A673 (cell line): ENCODE measurements at regions not wholly inside any gene's neighbourhood (a gene's known extent, or its start where the extent isn't known, plus 50 kb on each side); places are given as distances from the start of the nearest gene placed in this dataset.

ENCODE experiments used
- BruUV-seq: library from RNA; stranded (reverse); fragments of 400-500 nt; replicated peaks from 2 replicates; lab custom pipeline; 2021; lab: Mats Ljungman, UMichigan
- CTCF ChIA-PET: fragments of 300-600 bp; sonication (Branson Sonifier 250); formaldehyde crosslinking; loops from one replicate; lab custom pipeline; 2022; ENCODE audit warnings: antibody characterized with exemption; lab: Charles Lee
- POLR2A ChIA-PET: fragments of 300-600 bp; sonication (Branson Sonifier 250); formaldehyde crosslinking; loops from one replicate; lab custom pipeline; 2022; ENCODE audit warnings: antibody characterized with exemption; ENCODE audit not compliant: low non-redundant PET; lab: Charles Lee
- DNase-seq: peaks from one replicate; pipeline ENCODE4 v3.0.0-alpha.2; 2015; ENCODE audit warnings: low spot score
- H3K27ac ChIP-seq: fragments of 200-600 bp; sonication (generic); 2 replicates; pipeline ENCODE4 v1.5.1; 2016; ENCODE audit warnings: mixed run types, low read depth, mild to moderate bottlenecking, mixed read lengths, antibody characterized with exemption, low read length; ENCODE audit not compliant: poor library complexity, severe bottlenecking
- H3K27me3 ChIP-seq: fragments of 200-600 bp; sonication (generic); replicated peaks from 2 replicates; pipeline ENCODE4 v1.6.1; 2017; ENCODE audit warnings: mixed run types, low read depth, mild to moderate bottlenecking, mixed read lengths, antibody characterized with exemption, low read length; ENCODE audit not compliant: insufficient read depth, poor library complexity
- H3K36me3 ChIP-seq: fragments of 200-600 bp; sonication (generic); 2 replicates; pipeline ENCODE4 v1.6.1; 2016; ENCODE audit warnings: mixed run types, mild to moderate bottlenecking, mixed read lengths, antibody characterized with exemption, low read length; ENCODE audit not compliant: insufficient read depth, poor library complexity, severe bottlenecking
- H3K4me1 ChIP-seq: fragments of 200-600 bp; sonication (generic); 2 replicates; pipeline ENCODE4 v1.6.1; 2017; ENCODE audit warnings: mixed run types, mild to moderate bottlenecking, mixed read lengths, antibody characterized with exemption, low read length; ENCODE audit not compliant: insufficient read depth, poor library complexity, severe bottlenecking
- H3K4me3 ChIP-seq: fragments of 200-600 bp; sonication (generic); 2 replicates; pipeline ENCODE4 v1.5.1; 2016; ENCODE audit warnings: low read depth, mixed run types, mild to moderate bottlenecking, mixed read lengths, low read length; ENCODE audit not compliant: poor library complexity, severe bottlenecking
- H3K9me3 ChIP-seq: fragments of 200-600 bp; sonication (generic); 2 replicates; pipeline ENCODE4 v1.6.1; 2016; ENCODE audit warnings: mixed run types, low read depth, mild to moderate bottlenecking, mixed read lengths, antibody characterized with exemption, low read length; ENCODE audit not compliant: poor library complexity, severe bottlenecking
- EZH2 ChIP-seq: fragments of 200-600 bp; sonication (generic); IDR thresholded peaks from 2 replicates; pipeline ENCODE4 v1.6.1; 2017; ENCODE audit warnings: borderline replicate concordance, low read depth, mild to moderate bottlenecking, mixed read lengths, antibody characterized with exemption, low read length; ENCODE audit not compliant: poor library complexity, severe bottlenecking
- intact Hi-C: fragments of 100-400 bp; cut with micrococcal nuclease; formaldehyde crosslinking; loops from one replicate; pipeline ENCODE4 v1.10.0; 2022; ENCODE audit not compliant: unreplicated experiment
- TF ChIP-seq, protein P1 (sequence below): fragments of 300-800, 200-600 bp; sonication (generic); conservative IDR thresholded peaks from 2 replicates; pipeline ENCODE4 v1.5.1; 2017; ENCODE audit warnings: low read depth, mild to moderate bottlenecking, antibody characterized with exemption, low read length, moderate library complexity, mixed read lengths

DNA sequence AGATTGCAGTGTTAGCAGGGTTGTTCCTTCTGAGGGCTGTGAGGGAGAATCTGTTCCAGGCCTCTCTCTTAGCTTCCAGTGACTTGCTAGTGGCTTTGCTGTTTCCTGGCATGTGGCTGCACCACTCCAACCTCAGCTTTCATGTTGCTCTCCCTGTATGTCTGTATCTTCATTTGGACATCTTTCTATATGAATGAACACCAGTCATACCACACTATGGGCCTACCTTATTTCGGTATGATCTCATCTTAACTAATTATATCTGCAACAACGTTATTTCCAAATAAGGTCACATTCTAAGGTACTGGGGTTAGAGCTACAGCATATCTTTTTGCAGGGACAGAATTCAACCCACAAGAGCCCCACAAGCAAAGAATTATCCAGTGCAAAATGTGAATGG is 356.7 kb upstream of the UMPS start:
- Histone ChIP-seq H3K9me3 (no peaks in the 10 kb centered on the region), H3K36me3 (no peaks in the 10 kb centered on the region), H3K27ac (no peak overlapping the region), H3K27me3 (no peaks in the 10 kb centered on the region), H3K4me1 (no peaks in the 10 kb centered on the region), H3K4me3 (no peak overlapping the region)
- CTCF ChIA-PET, result no interaction called here
- BruUV-seq, result no TSS peak
- DNase-seq, result no peak
- POLR2A ChIA-PET, result no interaction called here
- intact Hi-C loops, result no loop called here
- TF ChIP-seq EZH2, result no peak
- TF ChIP-seq, protein P1, sequence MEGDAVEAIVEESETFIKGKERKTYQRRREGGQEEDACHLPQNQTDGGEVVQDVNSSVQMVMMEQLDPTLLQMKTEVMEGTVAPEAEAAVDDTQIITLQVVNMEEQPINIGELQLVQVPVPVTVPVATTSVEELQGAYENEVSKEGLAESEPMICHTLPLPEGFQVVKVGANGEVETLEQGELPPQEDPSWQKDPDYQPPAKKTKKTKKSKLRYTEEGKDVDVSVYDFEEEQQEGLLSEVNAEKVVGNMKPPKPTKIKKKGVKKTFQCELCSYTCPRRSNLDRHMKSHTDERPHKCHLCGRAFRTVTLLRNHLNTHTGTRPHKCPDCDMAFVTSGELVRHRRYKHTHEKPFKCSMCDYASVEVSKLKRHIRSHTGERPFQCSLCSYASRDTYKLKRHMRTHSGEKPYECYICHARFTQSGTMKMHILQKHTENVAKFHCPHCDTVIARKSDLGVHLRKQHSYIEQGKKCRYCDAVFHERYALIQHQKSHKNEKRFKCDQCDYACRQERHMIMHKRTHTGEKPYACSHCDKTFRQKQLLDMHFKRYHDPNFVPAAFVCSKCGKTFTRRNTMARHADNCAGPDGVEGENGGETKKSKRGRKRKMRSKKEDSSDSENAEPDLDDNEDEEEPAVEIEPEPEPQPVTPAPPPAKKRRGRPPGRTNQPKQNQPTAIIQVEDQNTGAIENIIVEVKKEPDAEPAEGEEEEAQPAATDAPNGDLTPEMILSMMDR, result no peak

DNA sequence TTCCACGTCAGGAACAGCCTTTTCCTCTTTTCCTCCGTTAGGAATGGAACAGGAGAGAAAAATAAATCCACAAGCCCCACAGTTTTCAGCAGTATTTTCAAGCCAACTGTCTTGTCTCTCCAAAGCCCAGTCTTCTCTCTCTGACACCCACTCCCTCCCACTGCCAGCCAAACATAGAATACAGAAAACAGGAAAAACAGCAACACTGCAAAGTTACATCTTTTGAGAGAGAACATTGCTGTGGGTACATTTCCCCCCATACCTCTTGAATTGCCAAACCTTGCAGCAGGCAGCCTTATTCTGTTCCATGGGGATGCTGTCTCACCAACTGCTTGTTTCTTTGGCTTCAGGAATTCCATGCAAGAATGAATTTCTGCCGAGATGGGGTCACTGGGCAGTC is 355.7 kb upstream of the UMPS start:
- no TSS peak for BruUV-seq
- TF ChIP-seq EZH2, result no peak
- TF ChIP-seq, protein P1, result no peak
- no peaks in the 10 kb centered on the region for H3K36me3 ChIP-seq
- no peak overlapping the region for H3K4me3 ChIP-seq
- intact Hi-C loops, result no loop called here
- ChIA-PET POLR2A (no interaction called here), CTCF (no interaction called here)
- DNase-seq, result no peak
- H3K27me3 ChIP-seq, result no peaks in the 10 kb centered on the region
- no peaks in the 10 kb centered on the region for H3K4me1 ChIP-seq
- H3K27ac ChIP-seq, result no peak overlapping the region
- H3K9me3 ChIP-seq, result no peaks in the 10 kb centered on the region

DNA sequence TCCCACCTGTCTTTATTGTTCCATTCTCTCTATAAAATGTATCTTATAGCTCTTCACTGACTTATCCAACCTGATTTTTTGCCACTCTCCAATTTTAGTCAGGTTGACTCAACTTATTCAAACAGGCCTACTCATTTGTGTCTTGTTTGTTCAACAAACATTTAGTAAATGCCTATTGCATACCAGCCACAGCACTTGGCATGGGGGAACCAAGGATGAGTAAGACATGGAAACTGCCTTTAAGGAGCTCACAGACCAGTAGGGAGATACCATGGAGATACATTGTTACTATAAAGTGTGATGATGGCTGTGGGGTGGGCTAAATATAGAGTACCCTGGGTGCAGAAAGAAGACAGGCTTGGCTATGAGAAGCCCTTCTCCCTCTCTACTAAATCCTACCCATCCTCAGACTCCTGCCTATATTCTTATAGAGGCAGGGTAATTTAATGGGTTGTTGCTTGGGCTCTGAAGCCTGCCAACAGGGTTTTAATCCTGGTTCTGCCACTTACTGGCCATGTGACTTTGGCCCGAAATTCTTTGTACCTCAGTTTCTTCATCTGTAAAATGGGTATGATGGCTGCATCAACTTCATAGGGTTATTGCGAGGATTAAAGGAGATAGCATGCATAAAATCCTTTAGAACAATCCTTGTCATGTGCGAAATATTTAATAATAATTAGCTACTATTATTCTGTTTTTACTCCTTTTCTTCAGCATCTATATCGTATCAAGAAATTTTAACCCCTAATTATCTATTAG is 348.5 kb upstream of the UMPS start:
- no peaks in the 10 kb centered on the region for H3K36me3 ChIP-seq
- intact Hi-C loops, result no loop called here
- ChIA-PET CTCF (no interaction called here), POLR2A (no interaction called here)
- H3K27me3 ChIP-seq, result no peaks in the 10 kb centered on the region
- peaks cover 27% of the 10 kb centered on the region for H3K4me1 ChIP-seq
- no peak overlapping the region for H3K4me3 ChIP-seq
- TF ChIP-seq, protein P1, result no peak
- no peak overlapping the region for H3K27ac ChIP-seq
- DNase-seq, result no peak
- no TSS peak for BruUV-seq
- H3K9me3 ChIP-seq, result no peaks in the 10 kb centered on the region
